ENCODE measurements at regions not wholly inside any gene's neighbourhood (a gene's known extent, or its start where the extent isn't known, plus 50 kb on each side); places are given as distances from the start of the nearest gene placed in this dataset.

DNA sequence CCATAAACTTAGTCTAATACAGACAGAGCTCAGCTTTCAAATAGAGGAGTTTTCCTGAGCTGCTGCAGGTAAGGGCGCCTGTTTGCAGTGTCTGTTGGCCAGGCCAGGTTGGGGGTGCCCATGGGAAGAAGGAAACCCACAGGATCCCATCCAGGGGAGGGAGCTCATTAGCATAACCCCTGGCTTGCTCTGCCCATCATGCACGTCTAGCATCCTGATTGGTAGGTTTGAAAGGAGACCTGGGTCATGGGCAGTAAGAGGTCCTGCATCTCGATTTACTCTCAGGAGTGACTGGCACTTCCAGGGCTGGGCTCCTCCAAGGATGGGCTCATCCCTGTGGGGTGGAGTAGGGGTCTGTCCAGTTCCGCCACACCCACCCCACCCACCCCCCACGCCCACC lies 103.7 kb upstream of the CLDN14 start:
- Histone ChIP-seq H3K36me3 (replicated peaks in 1 of 2) (no peaks in the 10 kb centered on the region), H3K27ac (no peak overlapping the region), H3K27me3 (no peaks in the 10 kb centered on the region), H3K4me1 (replicated peaks in 1 of 2) (no peaks in the 10 kb centered on the region), H3K9me3 (replicated peaks in 1 of 3) (no peaks in the 10 kb centered on the region), H3K4me3 (no peak overlapping the region)
- no peak for DNase-seq
- intact Hi-C loops (cut with DNase I) = loop anchor here in 1 of 2 donors (10.0 kb wide), 1 partner anchor 79 kb away; no protein-coding TSS in a partner anchor
- WGBS, 4 donors = 39 to 90% (median 63%) methylated on average over 2 to 5 of the region's 5 CpGs
- no peak for TF ChIP-seq CTCF (IDR thresholded peaks at IDR 0.05)
- no peak for TF ChIP-seq POLR2A (IDR thresholded peaks at IDR 0.05)

DNA sequence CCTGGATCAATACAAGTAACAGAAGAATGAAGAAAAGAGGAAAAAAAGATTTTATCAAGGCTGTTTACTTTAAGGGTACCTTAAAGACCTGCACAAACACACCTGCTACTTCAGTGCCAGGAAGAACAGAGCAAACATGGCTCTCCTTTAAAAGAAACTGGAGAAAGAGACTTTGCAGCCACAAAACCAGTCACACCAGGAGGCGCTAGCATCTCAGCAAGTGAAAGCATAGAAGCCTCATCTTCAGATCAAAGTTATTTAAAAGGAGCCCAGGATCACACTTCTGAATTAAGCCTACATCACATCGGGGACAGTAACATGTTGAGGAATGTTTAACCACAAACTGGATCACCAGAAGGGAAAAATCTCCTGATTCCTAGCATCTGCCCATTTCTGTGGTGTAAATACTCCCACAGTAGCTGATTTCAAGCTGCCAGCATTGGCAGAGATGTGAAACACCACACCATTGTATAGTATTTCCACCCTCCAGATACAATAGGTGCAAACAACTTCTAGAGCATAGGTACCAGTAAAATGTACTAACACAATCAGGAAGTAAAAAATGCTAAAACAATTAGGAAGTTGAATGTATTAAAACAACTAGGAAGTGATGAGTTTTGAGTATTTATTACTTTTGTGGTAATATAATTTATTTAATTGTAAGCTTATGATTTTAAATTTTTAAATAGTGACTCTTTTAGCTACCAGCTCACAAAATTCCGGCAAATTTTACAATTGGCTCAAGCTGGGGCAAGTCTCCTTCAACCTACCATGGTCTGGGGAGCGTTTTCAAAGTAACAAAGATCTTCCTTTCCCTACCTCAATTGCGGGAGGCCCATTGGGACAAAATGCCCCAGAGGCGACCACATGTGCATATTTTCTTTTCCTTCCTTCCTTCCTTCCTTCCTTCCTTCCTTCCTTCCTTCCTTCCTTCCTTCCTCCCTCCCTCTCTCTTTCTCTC lies 105.3 kb upstream of the CLDN14 start:
- WGBS, 4 donors = 81 to 88% (median 83%) methylated on average over 6 of the region's 6 CpGs
- intact Hi-C loops (cut with DNase I) = loop anchor here in 1 of 2 donors (10.0 kb wide), 1 partner anchor 80 kb away; no protein-coding TSS in a partner anchor
- no peaks in the 10 kb centered on the region for H3K27me3 ChIP-seq

GRCh38 chr21:36587388-36587787 lies 107.5 kb upstream of the CLDN14 start:
- no peaks in the 10 kb centered on the region for H3K27me3 ChIP-seq
- no peaks in the 10 kb centered on the region for H3K36me3 ChIP-seq (replicated peaks in 1 of 2)
- no peak overlapping the region for H3K4me3 ChIP-seq
- peaks cover 0 to 3% of the 10 kb centered on the region in 2 donors for H3K4me1 ChIP-seq (replicated peaks in 1 of 2)
- no peak for DNase-seq
- no peaks in the 10 kb centered on the region for H3K9me3 ChIP-seq (replicated peaks in 1 of 3)
- 82 to 88% (median 86%) methylated on average over 6 to 8 of the region's 8 CpGs for WGBS, 4 donors
- no peak for TF ChIP-seq POLR2A (IDR thresholded peaks at IDR 0.05)
- H3K27ac ChIP-seq = no peak overlapping the region
- intact Hi-C loops (cut with DNase I) = loop anchor here in 1 of 2 donors (10.0 kb wide), 1 partner anchor 83 kb away; no protein-coding TSS in a partner anchor

More for the DNA sequence above, 105.3 kb upstream of the CLDN14 start:
- no peak for DNase-seq
- Histone ChIP-seq H3K4me1 (replicated peaks in 1 of 2) (peaks cover 0 to 3% of the 10 kb centered on the region in 2 donors), H3K27ac (no peak overlapping the region), H3K4me3 (no peak overlapping the region), H3K9me3 (replicated peaks in 1 of 3) (no peaks in the 10 kb centered on the region), H3K36me3 (replicated peaks in 1 of 2) (no peaks in the 10 kb centered on the region)
- TF ChIP-seq POLR2A (IDR thresholded peaks at IDR 0.05) (no peak), CTCF (IDR thresholded peaks at IDR 0.05) (no peak)

DNA sequence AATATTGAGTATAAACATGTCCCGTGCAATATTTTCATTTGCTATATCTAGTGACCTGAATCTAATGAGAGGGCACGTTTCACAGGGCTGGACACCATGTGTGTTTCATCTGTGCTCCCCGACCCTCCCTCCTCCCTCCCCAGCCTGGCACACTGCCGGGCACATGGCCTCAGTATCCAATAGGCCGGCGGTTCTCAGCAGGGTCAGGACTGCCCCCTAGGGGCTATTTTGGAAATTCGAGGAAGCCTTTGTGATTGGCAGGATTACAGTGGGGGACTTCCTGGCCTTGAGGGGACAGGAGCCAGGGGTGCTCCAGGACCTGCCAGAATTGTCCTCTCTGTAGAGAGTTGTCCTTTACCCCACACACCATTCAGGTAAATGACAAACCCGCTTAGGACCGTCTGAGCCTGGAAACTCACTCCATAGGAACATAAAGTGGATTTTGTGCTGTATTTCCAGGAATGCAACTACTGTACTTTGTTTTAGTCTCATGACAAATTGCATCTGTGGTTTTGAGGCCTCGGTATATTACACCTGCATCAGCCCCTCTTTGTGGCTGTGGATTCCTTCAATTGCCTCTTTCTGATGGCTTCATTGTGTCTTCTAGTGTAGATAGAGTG lies 109.5 kb upstream of the SIM2 start:
- peak; percentile 52 to 73 (median 68) for DNase-seq
- Histone ChIP-seq H3K9me3 (replicated peaks in 1 of 3) (no peaks in the 10 kb centered on the region), H3K36me3 (replicated peaks in 1 of 2) (no peaks in the 10 kb centered on the region), H3K4me1 (replicated peaks in 1 of 2) (peaks cover 0 to 3% of the 10 kb centered on the region in 2 donors), H3K4me3 (no peak overlapping the region), H3K27me3 (no peaks in the 10 kb centered on the region), H3K27ac (no peak overlapping the region)
- intact Hi-C loops (cut with DNase I) = loop anchor here in 1 of 2 donors (10.0 kb wide), 1 partner anchor 85 kb away; no protein-coding TSS in a partner anchor
- TF ChIP-seq CTCF (IDR thresholded peaks at IDR 0.05) (peak; percentile 35 to 55 (median 48)), POLR2A (IDR thresholded peaks at IDR 0.05) (no peak)
- WGBS, 4 donors = 23 to 34% (median 27%) methylated on average over 9 to 10 of the region's 10 CpGs
